ENCODE measurements at regions not wholly inside any gene's neighbourhood (a gene's known extent, or its start where the extent isn't known, plus 50 kb on each side); places are given as distances from the start of the nearest gene placed in this dataset.

GRCh38 chr6:15887491-15888461 lies 224.9 kb upstream of the DTNBP1 start (continued):
- TF ChIP-seq ATF7 (IDR thresholded peaks at IDR 0.05; ENCODE audit: low read depth), result 0 out of 2 replicates have a peak, but pooled peaks have one; percentile 17

DNA sequence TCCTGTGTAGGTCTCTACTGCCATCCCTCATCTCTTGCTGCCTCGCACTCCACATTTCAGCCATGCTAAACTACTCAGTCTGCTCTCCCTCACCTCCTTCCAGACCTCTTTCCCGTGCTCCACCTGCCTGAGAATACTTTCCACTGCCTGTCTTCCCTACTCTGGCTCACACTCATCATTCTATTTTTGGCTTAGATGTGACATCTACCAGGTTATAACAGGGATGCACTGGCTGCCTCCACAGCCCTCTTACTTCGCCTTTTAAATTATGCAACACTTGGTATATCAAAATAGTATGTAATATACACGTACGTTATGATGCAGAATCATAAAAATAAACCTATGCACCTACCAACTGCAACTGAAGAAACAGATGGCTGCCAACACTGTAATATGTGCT lies 222.8 kb upstream of the DTNBP1 start:
- TF ChIP-seq, protein P1, sequence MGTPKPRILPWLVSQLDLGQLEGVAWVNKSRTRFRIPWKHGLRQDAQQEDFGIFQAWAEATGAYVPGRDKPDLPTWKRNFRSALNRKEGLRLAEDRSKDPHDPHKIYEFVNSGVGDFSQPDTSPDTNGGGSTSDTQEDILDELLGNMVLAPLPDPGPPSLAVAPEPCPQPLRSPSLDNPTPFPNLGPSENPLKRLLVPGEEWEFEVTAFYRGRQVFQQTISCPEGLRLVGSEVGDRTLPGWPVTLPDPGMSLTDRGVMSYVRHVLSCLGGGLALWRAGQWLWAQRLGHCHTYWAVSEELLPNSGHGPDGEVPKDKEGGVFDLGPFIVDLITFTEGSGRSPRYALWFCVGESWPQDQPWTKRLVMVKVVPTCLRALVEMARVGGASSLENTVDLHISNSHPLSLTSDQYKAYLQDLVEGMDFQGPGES (IDR thresholded peaks at IDR 0.05), result no peak
- TF ChIP-seq ZSCAN29 (IDR thresholded peaks at IDR 0.05), result no peak
- no peak for TF ChIP-seq SUPT20H (IDR thresholded peaks at IDR 0.05; ENCODE audit: borderline replicate concordance, control insufficient read depth, low read depth, low read length)
- no peak for TF ChIP-seq CHD2 (IDR thresholded peaks at IDR 0.05; ENCODE audit: borderline replicate concordance, low read depth, low read length)
- TF ChIP-seq NR2C1 (IDR thresholded peaks at IDR 0.05), result no peak
- TF ChIP-seq YBX1 (IDR thresholded peaks at IDR 0.05), result no peak
- TF ChIP-seq, protein P2, sequence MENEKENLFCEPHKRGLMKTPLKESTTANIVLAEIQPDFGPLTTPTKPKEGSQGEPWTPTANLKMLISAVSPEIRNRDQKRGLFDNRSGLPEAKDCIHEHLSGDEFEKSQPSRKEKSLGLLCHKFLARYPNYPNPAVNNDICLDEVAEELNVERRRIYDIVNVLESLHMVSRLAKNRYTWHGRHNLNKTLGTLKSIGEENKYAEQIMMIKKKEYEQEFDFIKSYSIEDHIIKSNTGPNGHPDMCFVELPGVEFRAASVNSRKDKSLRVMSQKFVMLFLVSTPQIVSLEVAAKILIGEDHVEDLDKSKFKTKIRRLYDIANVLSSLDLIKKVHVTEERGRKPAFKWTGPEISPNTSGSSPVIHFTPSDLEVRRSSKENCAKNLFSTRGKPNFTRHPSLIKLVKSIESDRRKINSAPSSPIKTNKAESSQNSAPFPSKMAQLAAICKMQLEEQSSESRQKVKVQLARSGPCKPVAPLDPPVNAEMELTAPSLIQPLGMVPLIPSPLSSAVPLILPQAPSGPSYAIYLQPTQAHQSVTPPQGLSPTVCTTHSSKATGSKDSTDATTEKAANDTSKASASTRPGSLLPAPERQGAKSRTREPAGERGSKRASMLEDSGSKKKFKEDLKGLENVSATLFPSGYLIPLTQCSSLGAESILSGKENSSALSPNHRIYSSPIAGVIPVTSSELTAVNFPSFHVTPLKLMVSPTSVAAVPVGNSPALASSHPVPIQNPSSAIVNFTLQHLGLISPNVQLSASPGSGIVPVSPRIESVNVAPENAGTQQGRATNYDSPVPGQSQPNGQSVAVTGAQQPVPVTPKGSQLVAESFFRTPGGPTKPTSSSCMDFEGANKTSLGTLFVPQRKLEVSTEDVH (IDR thresholded peaks at IDR 0.05; ENCODE audit: low read depth, partially characterized antibody), result no peak
- TF ChIP-seq, protein P3, sequence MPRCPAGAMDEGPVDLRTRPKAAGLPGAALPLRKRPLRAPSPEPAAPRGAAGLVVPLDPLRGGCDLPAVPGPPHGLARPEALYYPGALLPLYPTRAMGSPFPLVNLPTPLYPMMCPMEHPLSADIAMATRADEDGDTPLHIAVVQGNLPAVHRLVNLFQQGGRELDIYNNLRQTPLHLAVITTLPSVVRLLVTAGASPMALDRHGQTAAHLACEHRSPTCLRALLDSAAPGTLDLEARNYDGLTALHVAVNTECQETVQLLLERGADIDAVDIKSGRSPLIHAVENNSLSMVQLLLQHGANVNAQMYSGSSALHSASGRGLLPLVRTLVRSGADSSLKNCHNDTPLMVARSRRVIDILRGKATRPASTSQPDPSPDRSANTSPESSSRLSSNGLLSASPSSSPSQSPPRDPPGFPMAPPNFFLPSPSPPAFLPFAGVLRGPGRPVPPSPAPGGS (IDR thresholded peaks at IDR 0.05; ENCODE audit: borderline replicate concordance, insufficient read depth, low read depth, low read length, poor library complexity, severe bottlenecking), result no peak
- no peak for TF ChIP-seq USF1 (IDR thresholded peaks at IDR 0.05; ENCODE audit: borderline replicate concordance, extremely low read length, insufficient read depth, low read depth, low read length)
- TF ChIP-seq, protein P4, sequence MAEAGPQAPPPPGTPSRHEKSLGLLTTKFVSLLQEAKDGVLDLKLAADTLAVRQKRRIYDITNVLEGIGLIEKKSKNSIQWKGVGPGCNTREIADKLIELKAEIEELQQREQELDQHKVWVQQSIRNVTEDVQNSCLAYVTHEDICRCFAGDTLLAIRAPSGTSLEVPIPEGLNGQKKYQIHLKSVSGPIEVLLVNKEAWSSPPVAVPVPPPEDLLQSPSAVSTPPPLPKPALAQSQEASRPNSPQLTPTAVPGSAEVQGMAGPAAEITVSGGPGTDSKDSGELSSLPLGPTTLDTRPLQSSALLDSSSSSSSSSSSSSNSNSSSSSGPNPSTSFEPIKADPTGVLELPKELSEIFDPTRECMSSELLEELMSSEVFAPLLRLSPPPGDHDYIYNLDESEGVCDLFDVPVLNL (IDR thresholded peaks at IDR 0.05; ENCODE audit: low read depth, low read length), result no peak
- TF ChIP-seq ZBED1 (IDR thresholded peaks at IDR 0.05; ENCODE audit: borderline replicate concordance), result no peak
- TF ChIP-seq PML (IDR thresholded peaks at IDR 0.05; ENCODE audit: low read length), result no peak
- TF ChIP-seq GABPA (IDR thresholded peaks at IDR 0.05; ENCODE audit: low read depth), result no peak
- SMC1A ChIA-PET (ENCODE audit: uncharacterized antibody, unreplicated experiment), result interaction anchor here (1.5 to 3.5 kb wide), 6 partner anchors 8 to 239 kb away, joined by 3 to 31 read pairs (median 4); no protein-coding TSS in a partner anchor
- Histone ChIP-seq H3K9ac (ENCODE audit: control insufficient read depth, insufficient read depth, low read length) (no peak overlapping the region), H2AFZ (ENCODE audit: control insufficient read depth, low read depth, low read length) (no peak overlapping the region), H3K79me2 (ENCODE audit: control insufficient read depth, insufficient read depth, low read length) (no peaks in the 10 kb centered on the region), H3K27me3 (replicated peaks in 1 of 2; ENCODE audit: control insufficient read depth in 2 of 2, insufficient read depth in 2 of 2, low read length in 1 of 2) (no peaks in the 10 kb centered on the region), H3K27ac (ENCODE audit: control insufficient read depth, insufficient read depth) (no peak overlapping the region), H3K4me3 (no peak overlapping the region), H4K20me1 (ENCODE audit: control insufficient read depth, insufficient read depth) (no peaks in the 10 kb centered on the region), H3K36me3 (ENCODE audit: control insufficient read depth in 2 of 2, insufficient read depth in 2 of 2, low read length in 1 of 2) (no peaks in the 10 kb centered on the region), H3K4me2 (ENCODE audit: control insufficient read depth, insufficient read depth) (no peak overlapping the region), H3K9me3 (replicated peaks; ENCODE audit: control insufficient read depth, insufficient read depth, low read length) (no peaks in the 10 kb centered on the region), H3K4me1 (ENCODE audit: control insufficient read depth, insufficient read depth, low read length) (peaks cover 12% of the 10 kb centered on the region; the same call in 1 of the 2 replicates)
- POLR2A ChIA-PET, result no interaction called here
- intact Hi-C loops (cut with micrococcal nuclease; ENCODE audit: unreplicated experiment) (no loop called here), in situ Hi-C loops (cut with MboI) (no loop called here)
- no peak for ATAC-seq
- 96% methylated on average over 5 of the region's 5 CpGs for WGBS (ENCODE audit: insufficient coverage, insufficient replicate concordance, low lambda C conversion rate, missing lambda C conversion rate)
- no peak for FAIRE-seq
- CTCF ChIA-PET, result interaction anchor here (0.7 kb wide), 1 partner anchor 243 kb away, joined by 3 read pairs; the partner anchor contains the start of gene MYLIP
- BruUV-seq (replicated peaks), result no TSS peak
- no peak for DNase-seq (ENCODE audit: low read depth, low spot score)
- RAD21 ChIA-PET (ENCODE audit: unreplicated experiment), result no interaction called here

All from GM12878 (cell line).